Muscle layer of colon (tissue), 2 donors: ENCODE measurements at regions not wholly inside any gene's neighbourhood (a gene's known extent, or its start where the extent isn't known, plus 50 kb on each side); places are given as distances from the start of the nearest gene placed in this dataset.

ENCODE experiments used
- H3K27ac ChIP-seq: one replicate; pipeline ENCODE4 v1.7.0; 2013; ENCODE audit warnings: low read depth, mild to moderate bottlenecking, low read length, moderate library complexity
- H3K27me3 ChIP-seq, 2 donors: one replicate each; pipeline ENCODE4 v1.7.0; 2013; ENCODE audit warnings: low read length in 2 of 2, mild to moderate bottlenecking in 2 of 2; ENCODE audit not compliant: insufficient read depth in 2 of 2, control insufficient read depth in 1 of 2
- H3K36me3 ChIP-seq: one replicate; pipeline ENCODE4 v1.7.0; 2013; ENCODE audit warnings: mild to moderate bottlenecking, low read length; ENCODE audit not compliant: insufficient read depth
- H3K4me1 ChIP-seq: one replicate; pipeline ENCODE4 v1.7.0; 2013; ENCODE audit warnings: mild to moderate bottlenecking, low read length; ENCODE audit not compliant: insufficient read depth
- H3K4me3 ChIP-seq, 2 donors: one replicate each; pipeline ENCODE4 v1.7.0; 2013; ENCODE audit warnings: low read length in 2 of 2, low read depth in 1 of 2, mild to moderate bottlenecking in 1 of 2, moderate library complexity in 1 of 2
- H3K9ac ChIP-seq: one replicate; pipeline ENCODE4 v1.7.0; 2013; ENCODE audit warnings: low read length
- H3K9me3 ChIP-seq: one replicate; pipeline ENCODE4 v1.7.0; 2013; ENCODE audit warnings: mild to moderate bottlenecking, low read length
- donor health status: abdominal sarcoma.
- donor health status: Adenocarcinoma of cecum.

- Histone ChIP-seq H3K9me3 (no peaks in the 10 kb centered on the region), H3K36me3 (no peaks in the 10 kb centered on the region), H3K9ac (no peak overlapping the region), H3K4me3 (no peak overlapping the region), H3K27ac (no peak overlapping the region), H3K27me3 (no peaks in the 10 kb centered on the region), H3K4me1 (no peaks in the 10 kb centered on the region)
These were observed 122.5 kb upstream of the ANKRD1 start for GRCh38 chr10:91043173-91043910.

DNA sequence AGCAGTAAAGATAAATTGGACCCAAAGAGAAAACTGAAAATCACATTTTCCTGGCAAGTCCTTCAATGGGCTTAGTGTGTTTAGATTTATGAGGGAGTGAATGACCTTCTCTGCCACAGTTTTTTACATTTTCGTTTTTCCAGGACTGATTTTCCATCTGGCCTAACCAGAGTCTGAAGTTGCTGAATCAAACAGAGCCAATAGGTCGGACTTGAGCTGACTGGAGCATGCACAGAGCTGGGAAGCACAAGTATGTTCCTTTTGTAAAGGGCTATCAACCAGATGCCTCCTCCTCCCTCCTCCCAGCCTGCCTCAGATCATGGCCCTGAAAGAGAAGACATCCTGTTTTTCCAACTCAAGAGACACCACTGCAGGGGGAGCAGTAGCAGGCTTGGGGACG, 126.0 kb upstream of the ANKRD1 start:
- Histone ChIP-seq H3K9me3 (no peaks in the 10 kb centered on the region), H3K27ac (no peak overlapping the region), H3K27me3 (no peaks in the 10 kb centered on the region), H3K4me1 (no peaks in the 10 kb centered on the region), H3K4me3 (no peak overlapping the region), H3K9ac (no peak overlapping the region), H3K36me3 (no peaks in the 10 kb centered on the region)

GRCh38 chr10:91048380-91048779, 127.5 kb upstream of the ANKRD1 start:
- Histone ChIP-seq H3K9me3 (no peaks in the 10 kb centered on the region), H3K9ac (no peak overlapping the region), H3K4me3 (no peak overlapping the region), H3K4me1 (no peaks in the 10 kb centered on the region), H3K36me3 (no peaks in the 10 kb centered on the region), H3K27ac (no peak overlapping the region), H3K27me3 (no peaks in the 10 kb centered on the region)

- H3K9ac ChIP-seq = no peak overlapping the region
- no peaks in the 10 kb centered on the region for H3K4me1 ChIP-seq
These were observed 128.6 kb upstream of the ANKRD1 start for GRCh38 chr10:91049296-91049987.

DNA sequence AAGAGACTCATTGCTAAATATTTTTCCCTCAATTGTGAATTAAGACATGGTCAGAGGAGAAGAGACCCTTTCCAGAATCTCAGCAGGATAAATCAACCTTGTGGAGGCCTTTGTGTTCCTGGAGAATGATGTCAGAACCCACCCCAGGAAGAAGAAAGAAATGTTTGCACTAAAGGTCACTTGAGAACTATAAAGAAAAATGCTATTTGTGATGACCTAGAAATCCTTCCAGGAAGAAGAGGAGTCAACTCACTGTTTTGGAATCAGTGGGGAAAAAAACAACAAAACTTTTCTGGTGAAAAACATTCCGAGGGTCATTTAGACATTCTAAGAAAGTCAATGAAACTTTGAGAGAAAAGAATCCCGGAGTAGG, 129.1 kb upstream of the ANKRD1 start:
- Histone ChIP-seq H3K27ac (no peak overlapping the region), H3K9ac (no peak overlapping the region), H3K27me3 (no peaks in the 10 kb centered on the region), H3K4me1 (no peaks in the 10 kb centered on the region), H3K4me3 (no peak overlapping the region), H3K9me3 (no peaks in the 10 kb centered on the region), H3K36me3 (no peaks in the 10 kb centered on the region)

More at GRCh38 chr10:91049296-91049987, 128.6 kb upstream of the ANKRD1 start:
- Histone ChIP-seq H3K9me3 (no peaks in the 10 kb centered on the region), H3K27me3 (no peaks in the 10 kb centered on the region), H3K4me3 (no peak overlapping the region), H3K36me3 (no peaks in the 10 kb centered on the region), H3K27ac (no peak overlapping the region)

DNA sequence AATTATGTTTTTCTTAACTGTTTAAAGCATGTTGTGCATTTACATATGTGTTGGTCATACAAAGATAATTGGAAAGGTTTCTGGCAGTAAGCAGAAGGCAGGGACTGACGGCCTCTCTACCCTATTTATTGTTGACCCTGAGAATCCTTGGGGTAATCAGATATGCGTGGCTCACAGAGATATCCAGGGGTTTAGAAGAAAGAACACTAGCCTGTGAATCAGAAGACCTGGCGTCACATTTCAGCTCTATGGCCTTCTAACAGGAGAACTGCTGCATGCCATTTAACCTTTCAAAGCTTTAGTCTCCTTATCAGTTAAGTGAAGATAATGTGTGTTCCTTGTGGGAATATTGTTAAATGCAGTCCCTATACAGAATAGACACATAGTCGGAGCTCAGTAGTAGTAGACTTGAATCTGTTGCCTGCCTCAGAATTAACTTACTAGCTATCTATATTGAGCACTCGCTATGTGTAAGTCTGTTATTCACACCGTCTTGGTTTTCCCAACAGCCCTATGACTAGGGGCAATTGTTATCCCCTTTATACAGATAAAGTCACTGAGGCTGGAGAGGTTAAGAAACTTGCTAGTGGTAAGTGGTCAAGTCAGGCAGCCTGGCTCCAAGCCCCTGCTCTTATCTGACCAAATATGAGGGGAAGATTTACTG, 129.6 kb upstream of the ANKRD1 start:
- no peaks in the 10 kb centered on the region for H3K4me1 ChIP-seq
- H3K9me3 ChIP-seq = no peaks in the 10 kb centered on the region
- H3K36me3 ChIP-seq = no peaks in the 10 kb centered on the region
- no peaks in the 10 kb centered on the region for H3K27me3 ChIP-seq
- no peak overlapping the region for H3K4me3 ChIP-seq
- no peak overlapping the region for H3K27ac ChIP-seq
- no peak overlapping the region for H3K9ac ChIP-seq

GRCh38 chr10:91051829-91052228, 130.9 kb upstream of the ANKRD1 start:
- H3K9ac ChIP-seq = no peak overlapping the region
- H3K27me3 ChIP-seq = no peaks in the 10 kb centered on the region
- no peaks in the 10 kb centered on the region for H3K9me3 ChIP-seq
- no peak overlapping the region for H3K4me3 ChIP-seq
- no peaks in the 10 kb centered on the region for H3K4me1 ChIP-seq
- no peak overlapping the region for H3K27ac ChIP-seq
- H3K36me3 ChIP-seq = no peaks in the 10 kb centered on the region

DNA sequence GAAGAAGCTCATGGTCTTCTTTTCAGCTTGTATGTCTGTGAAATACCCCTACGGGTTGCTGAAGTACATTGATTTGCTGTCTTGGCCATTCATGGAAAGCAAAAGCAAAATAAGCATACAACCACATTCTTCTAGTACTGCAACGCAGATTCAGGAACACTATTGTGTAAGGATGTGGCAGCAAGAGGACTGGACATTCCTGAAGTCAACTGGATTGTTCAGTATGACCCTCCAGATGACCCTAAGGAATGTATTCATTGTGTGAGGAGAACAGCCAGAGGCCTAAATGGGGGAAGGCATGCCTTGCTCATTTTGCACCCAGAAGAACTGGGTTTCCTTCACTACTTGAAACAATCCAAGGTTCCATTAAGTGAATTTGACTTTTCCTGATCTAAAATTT, 133.4 kb upstream of the ANKRD1 start:
- Histone ChIP-seq H3K9me3 (no peaks in the 10 kb centered on the region), H3K4me3 (no peak overlapping the region), H3K9ac (no peak overlapping the region), H3K27me3 (no peaks in the 10 kb centered on the region), H3K36me3 (no peaks in the 10 kb centered on the region), H3K4me1 (no peaks in the 10 kb centered on the region), H3K27ac (no peak overlapping the region)

- H3K27me3 ChIP-seq = no peaks in the 10 kb centered on the region
- no peak overlapping the region for H3K27ac ChIP-seq
- no peaks in the 10 kb centered on the region for H3K9me3 ChIP-seq
- H3K4me3 ChIP-seq = no peak overlapping the region
- H3K36me3 ChIP-seq = no peaks in the 10 kb centered on the region
- no peak overlapping the region for H3K9ac ChIP-seq
- H3K4me1 ChIP-seq = no peaks in the 10 kb centered on the region
These were observed 140.3 kb upstream of the ANKRD1 start for GRCh38 chr10:91061187-91061586.

- Histone ChIP-seq H3K4me1 (no peaks in the 10 kb centered on the region), H3K27me3 (no peaks in the 10 kb centered on the region), H3K9ac (no peak overlapping the region), H3K36me3 (no peaks in the 10 kb centered on the region), H3K4me3 (no peak overlapping the region), H3K9me3 (no peaks in the 10 kb centered on the region), H3K27ac (no peak overlapping the region)
These were observed 140.7 kb upstream of the ANKRD1 start for GRCh38 chr10:91061608-91062007.

DNA sequence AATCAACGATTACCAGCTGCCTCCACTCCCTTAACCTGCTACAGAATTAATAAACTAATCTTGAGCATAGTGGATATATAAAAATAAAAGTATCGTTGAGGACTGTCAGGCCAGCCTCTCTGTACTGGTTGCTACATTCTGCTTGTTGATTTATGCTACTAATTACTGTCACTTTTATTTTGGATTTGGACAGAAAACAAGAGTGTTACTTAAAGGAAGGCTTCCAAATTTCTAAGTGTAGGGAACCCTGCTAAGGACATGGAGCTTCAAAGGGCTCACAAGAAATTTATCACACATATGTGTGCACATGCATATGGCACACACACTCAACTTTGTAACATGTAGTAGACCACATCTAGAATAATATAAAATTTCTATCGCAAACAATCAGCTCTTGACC, 141.2 kb upstream of the ANKRD1 start:
- Histone ChIP-seq H3K27me3 (no peaks in the 10 kb centered on the region), H3K9me3 (no peaks in the 10 kb centered on the region), H3K4me1 (no peaks in the 10 kb centered on the region), H3K4me3 (no peak overlapping the region), H3K36me3 (no peaks in the 10 kb centered on the region), H3K27ac (no peak overlapping the region), H3K9ac (no peak overlapping the region)
